ENCODE measurements at regions not wholly inside any gene's neighbourhood (a gene's known extent, or its start where the extent isn't known, plus 50 kb on each side); places are given as distances from the start of the nearest gene placed in this dataset.

DNA sequence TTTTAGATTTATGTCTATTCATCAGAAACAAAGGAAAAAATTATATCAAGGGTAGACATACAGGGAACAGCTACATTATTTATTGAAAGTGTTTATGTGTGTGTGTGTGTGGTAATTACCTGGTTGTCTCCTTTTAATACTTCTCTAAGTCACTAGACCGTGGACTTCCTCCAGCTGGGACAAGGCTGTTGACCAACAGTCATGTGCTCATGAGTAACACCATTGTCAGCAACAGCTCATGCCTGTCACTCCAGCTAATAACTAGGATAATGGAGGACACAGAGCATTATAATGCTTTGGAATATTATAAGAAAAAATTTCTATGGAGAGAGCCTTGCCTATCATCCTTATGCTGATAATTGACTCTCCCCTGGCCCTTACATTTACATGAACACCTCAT is 125.3 kb upstream of the SALL1 start:
- DNase-seq (ENCODE audit: insufficient read length, low spot score, missing footprints) = no peak
- H3K79me2 ChIP-seq (ENCODE audit: insufficient read depth, low read length) = no peaks in the 10 kb centered on the region

DNA sequence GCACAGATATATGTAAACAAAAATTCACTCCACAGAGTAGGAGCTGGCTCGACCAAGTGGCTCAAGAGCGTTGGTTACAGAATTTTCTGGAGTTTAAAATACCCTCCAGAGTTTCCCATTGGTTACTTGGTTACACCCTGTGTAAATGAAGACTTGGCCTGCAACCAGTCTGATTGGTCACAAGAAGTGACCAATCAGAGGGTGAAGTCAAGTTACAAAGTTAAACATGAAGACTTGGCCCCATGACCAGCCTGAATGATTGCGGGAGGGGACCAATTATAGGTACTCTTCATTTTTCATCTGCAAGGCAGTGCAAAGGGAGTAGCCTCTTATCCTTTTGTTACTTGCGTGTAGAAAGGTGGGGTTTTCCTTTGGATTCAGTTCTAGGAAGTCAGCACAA is 121.3 kb upstream of the SALL1 start:
- H3K4me2 ChIP-seq (ENCODE audit: insufficient read depth, low read length) = no peak overlapping the region
- H3K9me3 ChIP-seq (ENCODE audit: low read depth, low read length) = no peaks in the 10 kb centered on the region
- H3K4me1 ChIP-seq (ENCODE audit: insufficient read depth, low read length) = no peaks in the 10 kb centered on the region
- no peaks in the 10 kb centered on the region for H4K20me1 ChIP-seq (ENCODE audit: insufficient read depth, low read length)
- H3K36me3 ChIP-seq (ENCODE audit: insufficient read depth, low read length) = no peaks in the 10 kb centered on the region
- H3K4me3 ChIP-seq (ENCODE audit: insufficient read depth, low read length) = no peak overlapping the region
- no peak overlapping the region for H2AFZ ChIP-seq (ENCODE audit: low read length)
- TF ChIP-seq, protein P1, sequence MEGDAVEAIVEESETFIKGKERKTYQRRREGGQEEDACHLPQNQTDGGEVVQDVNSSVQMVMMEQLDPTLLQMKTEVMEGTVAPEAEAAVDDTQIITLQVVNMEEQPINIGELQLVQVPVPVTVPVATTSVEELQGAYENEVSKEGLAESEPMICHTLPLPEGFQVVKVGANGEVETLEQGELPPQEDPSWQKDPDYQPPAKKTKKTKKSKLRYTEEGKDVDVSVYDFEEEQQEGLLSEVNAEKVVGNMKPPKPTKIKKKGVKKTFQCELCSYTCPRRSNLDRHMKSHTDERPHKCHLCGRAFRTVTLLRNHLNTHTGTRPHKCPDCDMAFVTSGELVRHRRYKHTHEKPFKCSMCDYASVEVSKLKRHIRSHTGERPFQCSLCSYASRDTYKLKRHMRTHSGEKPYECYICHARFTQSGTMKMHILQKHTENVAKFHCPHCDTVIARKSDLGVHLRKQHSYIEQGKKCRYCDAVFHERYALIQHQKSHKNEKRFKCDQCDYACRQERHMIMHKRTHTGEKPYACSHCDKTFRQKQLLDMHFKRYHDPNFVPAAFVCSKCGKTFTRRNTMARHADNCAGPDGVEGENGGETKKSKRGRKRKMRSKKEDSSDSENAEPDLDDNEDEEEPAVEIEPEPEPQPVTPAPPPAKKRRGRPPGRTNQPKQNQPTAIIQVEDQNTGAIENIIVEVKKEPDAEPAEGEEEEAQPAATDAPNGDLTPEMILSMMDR (IDR thresholded peaks at IDR 0.05; ENCODE audit: extremely low read depth, low read depth, low read length) = no peak
- H3K79me2 ChIP-seq (ENCODE audit: insufficient read depth, low read length) = no peaks in the 10 kb centered on the region
- H3K27ac ChIP-seq (ENCODE audit: low read depth, low read length) = no peak overlapping the region
- H3K27me3 ChIP-seq (ENCODE audit: insufficient read depth, low read length) = no peaks in the 10 kb centered on the region
- DNase-seq (ENCODE audit: insufficient read length, low spot score, missing footprints) = no peak

More for the DNA sequence above, 125.3 kb upstream of the SALL1 start:
- Histone ChIP-seq H3K4me3 (ENCODE audit: insufficient read depth, low read length) (no peak overlapping the region), H3K27me3 (ENCODE audit: insufficient read depth, low read length) (no peaks in the 10 kb centered on the region), H2AFZ (ENCODE audit: low read length) (no peak overlapping the region), H3K9me3 (ENCODE audit: low read depth, low read length) (no peaks in the 10 kb centered on the region), H3K27ac (ENCODE audit: low read depth, low read length) (no peak overlapping the region), H3K4me1 (ENCODE audit: insufficient read depth, low read length) (no peaks in the 10 kb centered on the region), H3K36me3 (ENCODE audit: insufficient read depth, low read length) (no peaks in the 10 kb centered on the region), H4K20me1 (ENCODE audit: insufficient read depth, low read length) (no peaks in the 10 kb centered on the region), H3K4me2 (ENCODE audit: insufficient read depth, low read length) (no peak overlapping the region)
- TF ChIP-seq, protein P1 (IDR thresholded peaks at IDR 0.05; ENCODE audit: extremely low read depth, low read depth, low read length) = no peak

DNA sequence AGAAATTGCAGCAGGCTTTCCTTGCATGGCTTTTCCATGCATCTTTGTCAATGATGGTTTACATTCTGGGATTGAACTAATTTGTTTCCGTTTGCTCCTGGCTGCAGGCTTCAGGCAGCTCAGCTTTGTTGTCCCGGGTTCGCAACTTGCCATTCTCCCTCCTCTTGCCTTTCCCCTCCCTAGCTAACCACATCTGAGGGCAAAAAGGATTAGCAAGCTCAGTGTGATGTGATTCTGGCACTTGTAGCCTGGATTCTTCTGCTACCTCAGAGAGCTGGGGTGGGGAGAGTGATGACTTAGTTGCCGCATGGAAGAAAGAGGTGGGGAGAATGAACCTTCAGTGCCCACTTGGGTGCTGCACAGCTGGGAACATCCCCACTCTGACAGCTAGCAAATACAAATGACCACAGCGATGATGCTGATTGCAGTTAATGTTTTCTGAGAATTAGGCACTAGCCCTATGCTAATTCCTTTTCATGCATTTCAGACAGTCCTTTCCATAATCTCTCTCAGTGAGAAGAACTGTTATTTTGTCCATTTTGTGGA is 120.2 kb upstream of the SALL1 start:
- H2AFZ ChIP-seq (ENCODE audit: low read length) = no peak overlapping the region
- H3K4me1 ChIP-seq (ENCODE audit: insufficient read depth, low read length) = no peaks in the 10 kb centered on the region
- H3K79me2 ChIP-seq (ENCODE audit: insufficient read depth, low read length) = no peaks in the 10 kb centered on the region
- no peak overlapping the region for H3K27ac ChIP-seq (ENCODE audit: low read depth, low read length)
- H3K36me3 ChIP-seq (ENCODE audit: insufficient read depth, low read length) = no peaks in the 10 kb centered on the region
- no peak for DNase-seq (ENCODE audit: insufficient read length, low spot score, missing footprints)
- TF ChIP-seq, protein P1 (IDR thresholded peaks at IDR 0.05; ENCODE audit: extremely low read depth, low read depth, low read length) = no peak
- no peaks in the 10 kb centered on the region for H3K27me3 ChIP-seq (ENCODE audit: insufficient read depth, low read length)
- no peak overlapping the region for H3K4me2 ChIP-seq (ENCODE audit: insufficient read depth, low read length)
- no peaks in the 10 kb centered on the region for H4K20me1 ChIP-seq (ENCODE audit: insufficient read depth, low read length)
- no peaks in the 10 kb centered on the region for H3K9me3 ChIP-seq (ENCODE audit: low read depth, low read length)
- H3K4me3 ChIP-seq (ENCODE audit: insufficient read depth, low read length) = no peak overlapping the region

DNA sequence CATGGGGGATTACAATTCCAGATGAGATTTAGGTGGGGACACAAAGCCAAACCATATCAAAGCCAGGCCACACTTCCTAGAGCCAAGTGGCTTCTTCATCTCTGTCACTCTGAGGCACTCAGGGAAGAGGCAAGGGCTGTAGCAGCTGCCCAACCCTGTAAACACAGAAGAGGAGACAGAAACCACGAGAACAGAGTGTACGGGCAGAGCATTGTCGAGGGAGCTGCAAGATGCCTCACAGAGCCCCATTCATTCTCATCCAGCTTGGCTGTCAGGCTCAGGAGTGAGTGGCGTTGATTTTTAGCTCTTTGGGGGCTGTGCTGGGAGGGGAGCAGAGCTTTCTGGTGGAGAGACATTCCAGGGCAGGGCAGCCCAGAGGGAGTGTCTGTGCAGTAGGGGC is 117.2 kb upstream of the SALL1 start:
- Histone ChIP-seq H3K27me3 (ENCODE audit: insufficient read depth, low read length) (no peaks in the 10 kb centered on the region), H3K36me3 (ENCODE audit: insufficient read depth, low read length) (no peaks in the 10 kb centered on the region), H3K4me1 (ENCODE audit: insufficient read depth, low read length) (no peaks in the 10 kb centered on the region), H3K27ac (ENCODE audit: low read depth, low read length) (no peak overlapping the region), H3K9me3 (ENCODE audit: low read depth, low read length) (no peaks in the 10 kb centered on the region), H3K4me3 (ENCODE audit: insufficient read depth, low read length) (no peak overlapping the region), H3K79me2 (ENCODE audit: insufficient read depth, low read length) (no peaks in the 10 kb centered on the region), H3K4me2 (ENCODE audit: insufficient read depth, low read length) (no peak overlapping the region), H2AFZ (ENCODE audit: low read length) (no peak overlapping the region), H4K20me1 (ENCODE audit: insufficient read depth, low read length) (no peaks in the 10 kb centered on the region)
- TF ChIP-seq, protein P1 (IDR thresholded peaks at IDR 0.05; ENCODE audit: extremely low read depth, low read depth, low read length) = no peak
- no peak for DNase-seq (ENCODE audit: insufficient read length, low spot score, missing footprints)
